ENCODE measurements at regions not wholly inside any gene's neighbourhood (a gene's known extent, or its start where the extent isn't known, plus 50 kb on each side); places are given as distances from the start of the nearest gene placed in this dataset.

DNA sequence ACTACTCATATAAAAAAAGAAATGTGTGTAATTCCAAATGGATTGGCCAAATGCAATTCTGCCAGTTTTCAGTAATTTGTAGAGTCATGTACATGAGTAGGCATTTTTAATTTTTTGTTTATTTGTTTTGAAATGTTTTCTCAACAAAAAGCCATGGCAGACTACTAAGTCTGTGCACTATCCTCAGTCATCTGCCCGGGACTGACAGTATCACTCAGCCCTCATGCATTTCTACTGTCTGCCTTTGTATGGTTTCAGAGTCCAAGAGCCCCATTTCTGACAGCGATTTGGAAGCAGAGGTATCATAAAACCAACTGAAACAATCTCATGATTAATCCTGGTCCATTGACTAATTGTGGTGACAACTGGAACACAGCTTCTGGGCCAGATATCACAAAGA is 109.9 kb upstream of the NYAP2 start:
- TF ChIP-seq, protein P1, sequence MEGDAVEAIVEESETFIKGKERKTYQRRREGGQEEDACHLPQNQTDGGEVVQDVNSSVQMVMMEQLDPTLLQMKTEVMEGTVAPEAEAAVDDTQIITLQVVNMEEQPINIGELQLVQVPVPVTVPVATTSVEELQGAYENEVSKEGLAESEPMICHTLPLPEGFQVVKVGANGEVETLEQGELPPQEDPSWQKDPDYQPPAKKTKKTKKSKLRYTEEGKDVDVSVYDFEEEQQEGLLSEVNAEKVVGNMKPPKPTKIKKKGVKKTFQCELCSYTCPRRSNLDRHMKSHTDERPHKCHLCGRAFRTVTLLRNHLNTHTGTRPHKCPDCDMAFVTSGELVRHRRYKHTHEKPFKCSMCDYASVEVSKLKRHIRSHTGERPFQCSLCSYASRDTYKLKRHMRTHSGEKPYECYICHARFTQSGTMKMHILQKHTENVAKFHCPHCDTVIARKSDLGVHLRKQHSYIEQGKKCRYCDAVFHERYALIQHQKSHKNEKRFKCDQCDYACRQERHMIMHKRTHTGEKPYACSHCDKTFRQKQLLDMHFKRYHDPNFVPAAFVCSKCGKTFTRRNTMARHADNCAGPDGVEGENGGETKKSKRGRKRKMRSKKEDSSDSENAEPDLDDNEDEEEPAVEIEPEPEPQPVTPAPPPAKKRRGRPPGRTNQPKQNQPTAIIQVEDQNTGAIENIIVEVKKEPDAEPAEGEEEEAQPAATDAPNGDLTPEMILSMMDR (IDR thresholded peaks at IDR 0.05; ENCODE audit: low read depth, low read length): no peak
- TF ChIP-seq EZH2phosphoT487 (IDR thresholded peaks at IDR 0.05; ENCODE audit: low read depth): no peak

All from OCI-LY3 (cell line).